HFF-Myc (cell line): ENCODE measurements at regions not wholly inside any gene's neighbourhood (a gene's known extent, or its start where the extent isn't known, plus 50 kb on each side); places are given as distances from the start of the nearest gene placed in this dataset.

ENCODE experiments used
- DNase-seq: peaks from one replicate; pipeline ENCODE4 v3.0.0-alpha.2; 2011; ENCODE audit warnings: low read depth; ENCODE audit errors: extremely low read depth
- H3K4me3 ChIP-seq: replicated peaks from 2 replicates; pipeline ENCODE4 v1.5.1; 2011; ENCODE audit warnings: low read depth, mild to moderate bottlenecking, control low read depth, low read length
- TF ChIP-seq, protein P1 (sequence below): IDR thresholded peaks from 2 replicates; pipeline ENCODE4 v1.5.1; 2012; ENCODE audit warnings: mild to moderate bottlenecking, low read depth, low read length, control low read depth; ENCODE audit errors: missing control alignments

- no peak for DNase-seq
- H3K4me3 ChIP-seq, result no peak overlapping the region
- TF ChIP-seq, protein P1, sequence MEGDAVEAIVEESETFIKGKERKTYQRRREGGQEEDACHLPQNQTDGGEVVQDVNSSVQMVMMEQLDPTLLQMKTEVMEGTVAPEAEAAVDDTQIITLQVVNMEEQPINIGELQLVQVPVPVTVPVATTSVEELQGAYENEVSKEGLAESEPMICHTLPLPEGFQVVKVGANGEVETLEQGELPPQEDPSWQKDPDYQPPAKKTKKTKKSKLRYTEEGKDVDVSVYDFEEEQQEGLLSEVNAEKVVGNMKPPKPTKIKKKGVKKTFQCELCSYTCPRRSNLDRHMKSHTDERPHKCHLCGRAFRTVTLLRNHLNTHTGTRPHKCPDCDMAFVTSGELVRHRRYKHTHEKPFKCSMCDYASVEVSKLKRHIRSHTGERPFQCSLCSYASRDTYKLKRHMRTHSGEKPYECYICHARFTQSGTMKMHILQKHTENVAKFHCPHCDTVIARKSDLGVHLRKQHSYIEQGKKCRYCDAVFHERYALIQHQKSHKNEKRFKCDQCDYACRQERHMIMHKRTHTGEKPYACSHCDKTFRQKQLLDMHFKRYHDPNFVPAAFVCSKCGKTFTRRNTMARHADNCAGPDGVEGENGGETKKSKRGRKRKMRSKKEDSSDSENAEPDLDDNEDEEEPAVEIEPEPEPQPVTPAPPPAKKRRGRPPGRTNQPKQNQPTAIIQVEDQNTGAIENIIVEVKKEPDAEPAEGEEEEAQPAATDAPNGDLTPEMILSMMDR, result no peak
Measured at GRCh38 chr16:13492046-13492445, 427.9 kb upstream of the ERCC4 start.

- no peak overlapping the region for H3K4me3 ChIP-seq
- DNase-seq, result no peak
- TF ChIP-seq, protein P1, result no peak
Measured at GRCh38 chr16:13503960-13504635, 415.9 kb upstream of the ERCC4 start.

DNA sequence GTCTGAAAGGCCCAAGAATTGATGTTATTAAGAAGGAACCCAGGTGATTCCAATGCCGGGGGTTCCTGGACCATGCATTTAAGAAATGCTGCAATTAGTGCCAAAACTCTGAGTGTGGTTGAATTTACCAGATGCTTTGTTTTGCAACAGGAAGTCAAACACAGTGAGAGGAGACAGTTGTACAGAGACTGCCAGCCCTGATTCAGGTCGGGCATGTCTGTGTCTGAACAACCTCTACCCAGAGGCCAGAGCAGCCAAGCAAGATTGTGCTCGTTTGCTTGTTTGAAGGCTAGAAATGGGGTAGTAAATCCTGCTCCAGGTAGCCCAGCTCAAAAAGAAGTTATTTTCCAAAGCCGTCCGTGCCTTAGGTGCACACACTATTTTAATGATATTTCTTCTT lies 412.4 kb upstream of the ERCC4 start:
- DNase-seq, result no peak
- TF ChIP-seq, protein P1, result no peak

GRCh38 chr16:13510425-13511151 lies 409.4 kb upstream of the ERCC4 start:
- TF ChIP-seq, protein P1, result no peak
- no peak for DNase-seq
- H3K4me3 ChIP-seq, result no peak overlapping the region

More for the DNA sequence above, 412.4 kb upstream of the ERCC4 start:
- H3K4me3 ChIP-seq, result no peak overlapping the region

GRCh38 chr16:13517841-13518240 lies 402.1 kb upstream of the ERCC4 start:
- TF ChIP-seq, protein P1, result no peak
- H3K4me3 ChIP-seq, result no peak overlapping the region
- no peak for DNase-seq

DNA sequence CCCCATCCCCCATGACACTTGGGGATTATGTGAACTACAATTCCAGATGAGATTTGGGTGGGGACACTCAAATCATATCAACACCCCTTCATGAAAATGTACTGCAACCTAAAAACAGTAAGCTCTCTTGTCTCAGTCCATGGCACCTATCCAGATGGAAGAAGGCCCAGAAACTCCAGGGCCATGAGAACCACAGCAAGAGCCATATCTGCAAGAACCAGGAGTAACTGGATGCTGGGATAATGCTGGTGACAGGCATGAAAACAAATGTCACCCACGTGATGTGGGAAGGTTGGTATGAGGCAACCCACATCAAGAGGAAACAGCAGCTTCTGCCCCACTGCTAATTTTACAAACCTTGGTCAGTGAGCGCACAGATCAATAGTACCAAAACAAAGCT lies 400.1 kb upstream of the ERCC4 start:
- TF ChIP-seq, protein P1, result no peak
- no peak for DNase-seq
- no peak overlapping the region for H3K4me3 ChIP-seq
